Osteoblast (primary cell): ENCODE measurements at regions not wholly inside any gene's neighbourhood (a gene's known extent, or its start where the extent isn't known, plus 50 kb on each side); places are given as distances from the start of the nearest gene placed in this dataset.

Source experiments
- DNase-seq: peaks from one replicate; pipeline ENCODE4 v3.0.0; 2011; ENCODE audit warnings: low spot score, mixed read lengths; ENCODE audit not compliant: insufficient read length; ENCODE audit errors: missing footprints
- H2AFZ ChIP-seq: 2 replicates; pipeline ENCODE4 v1.6.0; 2011; ENCODE audit warnings: mild to moderate bottlenecking, low read length
- H3K27ac ChIP-seq: 2 replicates; pipeline ENCODE4 v1.5.1; 2011; ENCODE audit warnings: mild to moderate bottlenecking, low read depth, low read length, moderate library complexity
- H3K27me3 ChIP-seq: 2 replicates; pipeline ENCODE4 v1.6.0; 2012; ENCODE audit warnings: mild to moderate bottlenecking, control low read depth, inconsistent platforms, low read length, moderate library complexity; ENCODE audit not compliant: insufficient read depth
- H3K36me3 ChIP-seq: 2 replicates; pipeline ENCODE4 v1.5.1; 2011; ENCODE audit warnings: mild to moderate bottlenecking, low read length, control low read depth, moderate library complexity; ENCODE audit not compliant: insufficient read depth
- H3K4me1 ChIP-seq: 2 replicates; pipeline ENCODE4 v1.5.1; 2011; ENCODE audit warnings: mild to moderate bottlenecking, low read length, control low read depth, moderate library complexity; ENCODE audit not compliant: insufficient read depth
- H3K4me2 ChIP-seq: 2 replicates; pipeline ENCODE4 v1.6.0; 2011; ENCODE audit warnings: mild to moderate bottlenecking, low read length; ENCODE audit not compliant: insufficient read depth
- H3K4me3 ChIP-seq: fragments of 200-600 bp; sonication (generic); 3 replicates; pipeline ENCODE4 v1.5.1; 2012; ENCODE audit warnings: mild to moderate bottlenecking, low read length, inconsistent platforms; ENCODE audit not compliant: insufficient read depth
- H3K79me2 ChIP-seq: 2 replicates; pipeline ENCODE4 v1.6.0; 2012; ENCODE audit warnings: mild to moderate bottlenecking, low read length, control low read depth, inconsistent platforms; ENCODE audit not compliant: insufficient read depth
- H3K9me3 ChIP-seq: 2 replicates; pipeline ENCODE4 v1.5.1; 2011; ENCODE audit warnings: low read depth, low read length, control low read depth
- H4K20me1 ChIP-seq: 2 replicates; pipeline ENCODE4 v1.6.0; 2012; ENCODE audit warnings: mild to moderate bottlenecking, low read length, control low read depth; ENCODE audit not compliant: insufficient read depth
- CTCF ChIP-seq: IDR thresholded peaks from 2 replicates; pipeline ENCODE4 v1.5.1; 2011; ENCODE audit warnings: mild to moderate bottlenecking, low read depth, low read length, moderate library complexity; ENCODE audit errors: extremely low read depth

- Histone ChIP-seq H3K79me2 (no peaks in the 10 kb centered on the region), H3K9me3 (no peaks in the 10 kb centered on the region), H3K36me3 (no peaks in the 10 kb centered on the region), H3K4me1 (no peaks in the 10 kb centered on the region), H3K4me3 (no peak overlapping the region), H2AFZ (no peak overlapping the region), H3K27ac (no peak overlapping the region), H4K20me1 (no peaks in the 10 kb centered on the region), H3K4me2 (no peak overlapping the region), H3K27me3 (no peaks in the 10 kb centered on the region)
- TF ChIP-seq CTCF, result no peak
- no peak for DNase-seq
Measured at GRCh38 chr18:37985126-37985525, 419.5 kb upstream of the CELF4 start.

GRCh38 chr18:37980556-37980955 lies 415.0 kb upstream of the CELF4 start:
- TF ChIP-seq CTCF, result no peak
- Histone ChIP-seq H3K27ac (no peak overlapping the region), H3K4me3 (no peak overlapping the region), H3K27me3 (no peaks in the 10 kb centered on the region), H3K4me2 (no peak overlapping the region), H3K4me1 (no peaks in the 10 kb centered on the region), H3K79me2 (no peaks in the 10 kb centered on the region), H4K20me1 (no peaks in the 10 kb centered on the region), H2AFZ (no peak overlapping the region), H3K36me3 (no peaks in the 10 kb centered on the region), H3K9me3 (no peaks in the 10 kb centered on the region)
- no peak for DNase-seq

- no peak overlapping the region for H3K4me2 ChIP-seq
- no peak for DNase-seq
- no peaks in the 10 kb centered on the region for H3K4me1 ChIP-seq
- H3K36me3 ChIP-seq, result no peaks in the 10 kb centered on the region
- no peak overlapping the region for H3K4me3 ChIP-seq
- no peak overlapping the region for H3K27ac ChIP-seq
- no peaks in the 10 kb centered on the region for H3K79me2 ChIP-seq
- H3K9me3 ChIP-seq, result peaks cover 3% of the 10 kb centered on the region
- H4K20me1 ChIP-seq, result no peaks in the 10 kb centered on the region
- no peak overlapping the region for H2AFZ ChIP-seq
- TF ChIP-seq CTCF, result no peak
- H3K27me3 ChIP-seq, result no peaks in the 10 kb centered on the region
Measured at GRCh38 chr18:37975446-37975845, 409.8 kb upstream of the CELF4 start.

- H3K9me3 ChIP-seq, result peaks cover 3% of the 10 kb centered on the region
- TF ChIP-seq CTCF, result no peak
- no peaks in the 10 kb centered on the region for H3K4me1 ChIP-seq
- H2AFZ ChIP-seq, result no peak overlapping the region
- H3K27ac ChIP-seq, result no peak overlapping the region
- H3K4me3 ChIP-seq, result no peak overlapping the region
- no peaks in the 10 kb centered on the region for H4K20me1 ChIP-seq
- no peaks in the 10 kb centered on the region for H3K27me3 ChIP-seq
- no peaks in the 10 kb centered on the region for H3K36me3 ChIP-seq
- no peaks in the 10 kb centered on the region for H3K79me2 ChIP-seq
- H3K4me2 ChIP-seq, result no peak overlapping the region
- DNase-seq, result no peak
Measured at GRCh38 chr18:37967261-37967660, 401.7 kb upstream of the CELF4 start.
